SU-DHL-6 (cell line): ENCODE measurements at regions not wholly inside any gene's neighbourhood (a gene's known extent, or its start where the extent isn't known, plus 50 kb on each side); places are given as distances from the start of the nearest gene placed in this dataset.

Experiments
- H2AFZ ChIP-seq: fragments of 200-600 bp; sonication (generic); 2 replicates; pipeline ENCODE4 v1.6.1; 2014; ENCODE audit warnings: low read depth, mild to moderate bottlenecking, moderate library complexity, mixed read lengths, antibody characterized with exemption, low read length; ENCODE audit not compliant: severe bottlenecking
- H3F3A ChIP-seq: fragments of 200-600 bp; shearing (Covaris generic); 2 replicates; pipeline ENCODE4 v1.6.0; 2016; ENCODE audit warnings: antibody characterized with exemption, mild to moderate bottlenecking; ENCODE audit not compliant: insufficient read depth
- H3K27ac ChIP-seq: fragments of 200-600 bp; sonication (generic); 2 replicates; pipeline ENCODE4 v1.5.1; 2016; ENCODE audit warnings: low read depth, mild to moderate bottlenecking, low read length, moderate library complexity, mixed read lengths
- H3K27me3 ChIP-seq: fragments of 200-600 bp; sonication (generic), shearing (Covaris generic); 2 replicates; pipeline ENCODE4 v1.6.0; 2014; ENCODE audit warnings: mild to moderate bottlenecking, low read length
- H3K36me3 ChIP-seq: fragments of 200-600 bp; sonication (generic); 2 replicates; pipeline ENCODE4 v1.6.1; 2014; ENCODE audit warnings: mild to moderate bottlenecking, low read length, mixed read lengths
- H3K4me2 ChIP-seq: fragments of 300-600, 200-600 bp; shearing (Covaris generic), sonication (generic); 2 replicates; pipeline ENCODE4 v1.6.0; 2014; ENCODE audit warnings: low read length, low read depth, mild to moderate bottlenecking; ENCODE audit not compliant: poor library complexity, severe bottlenecking
- H3K4me3 ChIP-seq: fragments of 200-600 bp; sonication (generic); 2 replicates; pipeline ENCODE4 v1.5.1; 2014; ENCODE audit warnings: antibody characterized with exemption, low read length, mild to moderate bottlenecking, mixed read lengths; ENCODE audit not compliant: insufficient read depth, poor library complexity, severe bottlenecking
- H3K79me2 ChIP-seq: fragments of 200-600 bp; sonication (generic); 2 replicates; pipeline ENCODE4 v1.6.1; 2014; ENCODE audit warnings: mild to moderate bottlenecking, low read length, moderate library complexity; ENCODE audit not compliant: insufficient read depth
- H3K9ac ChIP-seq: fragments of 200-600 bp; sonication (generic); 2 replicates; pipeline ENCODE4 v1.7.0; 2014; ENCODE audit warnings: mild to moderate bottlenecking, low read length
- H3K9me2 ChIP-seq: fragments of 200-600 bp; sonication (generic); replicated peaks from 2 replicates; pipeline ENCODE4 v1.6.1; 2014; ENCODE audit warnings: low read length; ENCODE audit not compliant: insufficient read depth
- H3K9me3 ChIP-seq: fragments of 200-600 bp; sonication (generic); 2 replicates; pipeline ENCODE4 v1.6.1; 2014; ENCODE audit warnings: low read length, mixed read lengths; ENCODE audit not compliant: insufficient read depth
- H4K20me1 ChIP-seq: fragments of 200-600 bp; sonication (generic); 2 replicates; pipeline ENCODE4 v1.6.1; 2014; ENCODE audit warnings: low read depth, mild to moderate bottlenecking, antibody characterized with exemption, low read length, moderate library complexity, mixed read lengths
- EZH2phosphoT487 ChIP-seq: fragments of 200-600 bp; sonication (generic), shearing (Covaris generic); conservative IDR thresholded peaks from 2 replicates; pipeline ENCODE4 v1.6.1; 2018; ENCODE audit warnings: mild to moderate bottlenecking, antibody characterized with exemption, low read length, moderate library complexity, mixed read lengths
- TF ChIP-seq, protein P1 (sequence below): fragments of 200-600 bp; sonication (generic); IDR thresholded peaks from one replicate; pipeline ENCODE4 v1.5.1; 2017; ENCODE audit warnings: antibody characterized with exemption, mild to moderate bottlenecking, low read length, moderate library complexity; ENCODE audit not compliant: insufficient read depth, poor library complexity, severe bottlenecking

DNA sequence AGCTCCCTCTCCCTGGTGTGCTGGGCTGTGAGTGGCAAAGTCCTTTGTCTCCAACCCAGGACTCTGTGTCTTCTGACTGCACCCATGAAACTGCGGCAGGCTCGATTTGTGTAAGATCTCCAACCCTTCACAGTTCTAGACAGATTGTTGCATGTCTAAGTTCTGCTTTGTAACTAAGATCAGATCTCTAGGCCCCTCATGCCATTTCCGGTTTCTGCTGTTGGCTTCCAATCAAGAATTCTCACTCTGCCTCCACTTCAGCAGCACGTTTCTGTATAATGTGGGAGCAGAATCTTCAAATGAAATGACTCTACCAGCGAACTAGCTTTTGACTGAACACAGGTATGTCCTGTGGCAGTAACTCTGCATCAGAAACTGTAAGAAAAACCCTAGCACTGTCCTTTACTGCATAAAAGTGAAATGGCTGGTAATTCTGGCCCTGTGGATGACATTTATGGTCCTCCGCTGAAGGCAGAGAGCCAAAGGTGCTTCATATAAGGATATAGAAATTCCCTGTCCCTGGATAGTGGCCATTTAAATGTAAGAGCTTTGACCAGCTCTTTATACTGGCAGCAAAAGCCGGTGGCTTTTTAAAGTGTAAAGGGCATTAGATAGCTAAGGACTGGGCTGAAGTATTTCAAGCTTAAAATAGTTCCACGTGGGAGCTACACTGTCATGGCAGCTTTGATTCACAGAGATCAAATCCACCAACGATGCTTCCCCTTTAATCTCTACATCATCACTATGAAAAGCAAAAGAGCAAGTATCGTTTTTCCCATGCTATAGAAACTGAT, 319.0 kb upstream of the CDH6 start:
- no peaks in the 10 kb centered on the region for H3K27me3 ChIP-seq
- no peak overlapping the region for H3K9ac ChIP-seq
- H3K4me3 ChIP-seq = no peak overlapping the region
- TF ChIP-seq, protein P1, sequence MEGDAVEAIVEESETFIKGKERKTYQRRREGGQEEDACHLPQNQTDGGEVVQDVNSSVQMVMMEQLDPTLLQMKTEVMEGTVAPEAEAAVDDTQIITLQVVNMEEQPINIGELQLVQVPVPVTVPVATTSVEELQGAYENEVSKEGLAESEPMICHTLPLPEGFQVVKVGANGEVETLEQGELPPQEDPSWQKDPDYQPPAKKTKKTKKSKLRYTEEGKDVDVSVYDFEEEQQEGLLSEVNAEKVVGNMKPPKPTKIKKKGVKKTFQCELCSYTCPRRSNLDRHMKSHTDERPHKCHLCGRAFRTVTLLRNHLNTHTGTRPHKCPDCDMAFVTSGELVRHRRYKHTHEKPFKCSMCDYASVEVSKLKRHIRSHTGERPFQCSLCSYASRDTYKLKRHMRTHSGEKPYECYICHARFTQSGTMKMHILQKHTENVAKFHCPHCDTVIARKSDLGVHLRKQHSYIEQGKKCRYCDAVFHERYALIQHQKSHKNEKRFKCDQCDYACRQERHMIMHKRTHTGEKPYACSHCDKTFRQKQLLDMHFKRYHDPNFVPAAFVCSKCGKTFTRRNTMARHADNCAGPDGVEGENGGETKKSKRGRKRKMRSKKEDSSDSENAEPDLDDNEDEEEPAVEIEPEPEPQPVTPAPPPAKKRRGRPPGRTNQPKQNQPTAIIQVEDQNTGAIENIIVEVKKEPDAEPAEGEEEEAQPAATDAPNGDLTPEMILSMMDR = no peak
- no peak for TF ChIP-seq EZH2phosphoT487
- H2AFZ ChIP-seq = no peak overlapping the region
- H4K20me1 ChIP-seq = no peaks in the 10 kb centered on the region
- no peaks in the 10 kb centered on the region for H3K9me2 ChIP-seq
- no peak overlapping the region for H3K27ac ChIP-seq
- H3K36me3 ChIP-seq = no peaks in the 10 kb centered on the region
- no peaks in the 10 kb centered on the region for H3K79me2 ChIP-seq
- H3F3A ChIP-seq = no peaks in the 10 kb centered on the region
- H3K4me2 ChIP-seq = no peak overlapping the region
- no peaks in the 10 kb centered on the region for H3K9me3 ChIP-seq

DNA sequence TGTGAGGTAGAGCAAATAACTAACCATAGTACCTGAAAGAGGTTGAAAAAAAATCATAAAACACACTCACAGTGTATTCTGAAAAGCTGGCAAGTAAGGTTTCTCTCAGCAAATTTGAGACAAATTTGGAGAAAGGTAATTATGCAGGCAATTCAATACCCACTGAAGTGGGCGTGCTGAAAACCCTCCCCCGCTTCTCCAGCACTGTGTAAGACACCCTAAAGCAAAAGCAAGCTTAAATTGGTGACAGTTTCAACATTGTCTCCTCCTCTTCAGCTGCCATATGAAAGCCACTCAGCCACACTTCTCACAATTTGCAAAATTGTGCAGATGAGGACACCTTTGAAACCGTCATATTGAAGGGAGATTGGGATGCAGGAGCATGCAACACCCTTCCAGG, 322.3 kb upstream of the CDH6 start:
- Histone ChIP-seq H3K27ac (no peak overlapping the region), H4K20me1 (no peaks in the 10 kb centered on the region), H3K9ac (no peak overlapping the region), H3K36me3 (no peaks in the 10 kb centered on the region), H3F3A (no peaks in the 10 kb centered on the region), H3K4me3 (no peak overlapping the region), H3K79me2 (no peaks in the 10 kb centered on the region), H3K9me3 (no peaks in the 10 kb centered on the region), H3K9me2 (no peaks in the 10 kb centered on the region), H3K27me3 (no peaks in the 10 kb centered on the region), H2AFZ (no peak overlapping the region), H3K4me2 (no peak overlapping the region)
- TF ChIP-seq, protein P1 = no peak

DNA sequence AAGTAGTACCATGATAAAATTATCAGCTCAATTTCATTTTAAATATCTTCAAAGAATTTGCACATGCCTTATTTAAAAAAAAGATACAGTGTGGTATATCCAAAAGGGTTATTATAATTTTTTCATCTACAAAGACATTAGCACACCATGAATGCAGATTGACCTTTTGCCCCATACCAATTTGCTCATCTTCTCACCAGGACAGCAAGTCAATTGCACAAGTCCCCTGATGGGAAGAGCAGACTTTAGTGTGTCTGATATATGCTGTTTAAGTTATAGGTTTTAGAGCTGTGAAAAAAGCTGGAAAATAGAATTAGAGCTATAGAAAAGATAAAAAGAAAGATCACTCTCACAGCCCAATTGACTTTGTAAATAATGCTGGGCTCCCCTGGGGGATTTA, 325.8 kb upstream of the CDH6 start:
- no peak for TF ChIP-seq EZH2phosphoT487
- TF ChIP-seq, protein P1 = no peak
- H3K9me3 ChIP-seq = no peaks in the 10 kb centered on the region
- H3K9me2 ChIP-seq = no peaks in the 10 kb centered on the region
- no peaks in the 10 kb centered on the region for H3K27me3 ChIP-seq
- no peaks in the 10 kb centered on the region for H3F3A ChIP-seq
- H2AFZ ChIP-seq = no peak overlapping the region
- H3K27ac ChIP-seq = no peak overlapping the region
- H3K36me3 ChIP-seq = no peaks in the 10 kb centered on the region
- no peak overlapping the region for H3K4me3 ChIP-seq
- no peaks in the 10 kb centered on the region for H3K79me2 ChIP-seq
- no peak overlapping the region for H3K4me2 ChIP-seq
- no peak overlapping the region for H3K9ac ChIP-seq
- H4K20me1 ChIP-seq = no peaks in the 10 kb centered on the region
